Epithelial cell of esophagus (primary cell): ENCODE measurements at regions not wholly inside any gene's neighbourhood (a gene's known extent, or its start where the extent isn't known, plus 50 kb on each side); places are given as distances from the start of the nearest gene placed in this dataset.

ENCODE experiments used
- DNase-seq: peaks from one replicate; pipeline ENCODE4 v3.0.0; 2010; ENCODE audit warnings: low read depth
- H3K4me3 ChIP-seq: 2 replicates; pipeline ENCODE4 v1.5.1; 2011; ENCODE audit warnings: mild to moderate bottlenecking, low read length, control low read depth
- TF ChIP-seq, protein P1 (sequence below): IDR thresholded peaks from 2 replicates; pipeline ENCODE4 v1.5.1; 2011; ENCODE audit warnings: low read depth, mild to moderate bottlenecking, low read length, control low read depth, inconsistent platforms; ENCODE audit not compliant: insufficient read depth; ENCODE audit errors: missing control alignments

- H3K4me3 ChIP-seq: no peak overlapping the region
- TF ChIP-seq, protein P1, sequence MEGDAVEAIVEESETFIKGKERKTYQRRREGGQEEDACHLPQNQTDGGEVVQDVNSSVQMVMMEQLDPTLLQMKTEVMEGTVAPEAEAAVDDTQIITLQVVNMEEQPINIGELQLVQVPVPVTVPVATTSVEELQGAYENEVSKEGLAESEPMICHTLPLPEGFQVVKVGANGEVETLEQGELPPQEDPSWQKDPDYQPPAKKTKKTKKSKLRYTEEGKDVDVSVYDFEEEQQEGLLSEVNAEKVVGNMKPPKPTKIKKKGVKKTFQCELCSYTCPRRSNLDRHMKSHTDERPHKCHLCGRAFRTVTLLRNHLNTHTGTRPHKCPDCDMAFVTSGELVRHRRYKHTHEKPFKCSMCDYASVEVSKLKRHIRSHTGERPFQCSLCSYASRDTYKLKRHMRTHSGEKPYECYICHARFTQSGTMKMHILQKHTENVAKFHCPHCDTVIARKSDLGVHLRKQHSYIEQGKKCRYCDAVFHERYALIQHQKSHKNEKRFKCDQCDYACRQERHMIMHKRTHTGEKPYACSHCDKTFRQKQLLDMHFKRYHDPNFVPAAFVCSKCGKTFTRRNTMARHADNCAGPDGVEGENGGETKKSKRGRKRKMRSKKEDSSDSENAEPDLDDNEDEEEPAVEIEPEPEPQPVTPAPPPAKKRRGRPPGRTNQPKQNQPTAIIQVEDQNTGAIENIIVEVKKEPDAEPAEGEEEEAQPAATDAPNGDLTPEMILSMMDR: no peak
- DNase-seq: no peak
Observed at GRCh38 chr10:3290550-3290949, 118.0 kb upstream of the PITRM1 start.

DNA sequence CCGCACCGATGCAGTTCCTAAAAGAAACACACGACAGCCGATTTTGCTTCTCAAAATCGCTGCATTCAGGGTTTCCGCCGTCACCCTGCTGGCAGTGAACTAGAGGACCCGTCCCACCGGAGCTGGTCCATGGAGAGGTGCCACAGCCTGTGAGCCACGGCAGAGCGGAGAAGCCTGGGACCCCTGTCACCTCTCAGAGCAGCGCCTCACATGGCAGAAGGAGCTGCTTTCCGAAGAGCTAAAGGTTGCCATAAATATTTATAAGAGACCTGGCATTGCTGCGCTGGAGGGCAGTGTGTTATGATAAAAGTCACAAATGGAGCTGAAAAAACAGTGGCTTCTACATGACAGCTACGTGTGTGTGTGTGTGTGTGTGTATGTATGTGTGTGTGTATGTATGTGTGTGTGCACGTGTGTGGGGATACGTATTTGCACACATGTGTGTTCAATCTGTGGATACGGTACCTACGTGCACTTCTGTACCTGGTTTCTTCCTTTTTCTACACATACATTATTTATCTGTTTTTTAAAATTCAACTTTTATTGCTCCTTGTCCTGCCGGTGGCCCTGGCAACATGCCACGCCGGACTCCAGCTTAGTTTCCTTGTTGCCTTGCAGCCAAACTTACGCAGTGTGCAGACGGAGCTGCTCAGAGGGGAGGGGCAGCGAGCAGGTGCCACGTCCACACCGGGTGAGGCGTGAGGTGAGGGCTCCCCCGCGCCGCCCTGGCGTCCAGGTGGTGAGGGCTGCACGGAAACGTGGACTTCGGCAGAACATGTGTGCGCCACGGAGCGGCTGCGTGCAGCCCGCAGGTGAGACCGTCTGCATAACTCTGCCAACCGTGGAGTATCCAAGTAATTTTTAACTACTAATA, 115.2 kb upstream of the PITRM1 start:
- H3K4me3 ChIP-seq: no peak overlapping the region
- DNase-seq: no peak
- TF ChIP-seq, protein P1: no peak

DNA sequence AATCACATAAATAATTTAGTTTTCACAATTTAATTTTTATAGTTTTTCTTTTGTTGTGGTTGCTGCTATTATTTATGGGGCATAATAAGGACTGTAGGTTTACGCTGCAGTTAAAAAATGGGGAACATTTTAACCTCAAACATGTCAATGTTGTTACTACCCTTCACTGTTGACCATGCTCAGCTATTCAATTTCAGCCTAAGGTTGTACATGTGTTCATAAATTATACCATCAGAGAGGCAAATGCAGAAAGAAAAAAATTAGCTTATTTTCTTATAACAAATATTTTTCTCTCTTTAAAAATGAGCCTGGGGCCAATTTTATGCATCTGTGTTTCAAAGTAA, 110.1 kb upstream of the PITRM1 start:
- TF ChIP-seq, protein P1: no peak
- no peak for DNase-seq

GRCh38 chr10:3281941-3282673, 109.5 kb upstream of the PITRM1 start:
- DNase-seq: no peak
- TF ChIP-seq, protein P1: no peak
- H3K4me3 ChIP-seq: no peak overlapping the region

More for the DNA sequence above, 110.1 kb upstream of the PITRM1 start:
- no peak overlapping the region for H3K4me3 ChIP-seq

- no peak overlapping the region for H3K4me3 ChIP-seq
- TF ChIP-seq, protein P1: no peak
- no peak for DNase-seq
Observed at GRCh38 chr10:3278771-3279170, 106.2 kb upstream of the PITRM1 start.

DNA sequence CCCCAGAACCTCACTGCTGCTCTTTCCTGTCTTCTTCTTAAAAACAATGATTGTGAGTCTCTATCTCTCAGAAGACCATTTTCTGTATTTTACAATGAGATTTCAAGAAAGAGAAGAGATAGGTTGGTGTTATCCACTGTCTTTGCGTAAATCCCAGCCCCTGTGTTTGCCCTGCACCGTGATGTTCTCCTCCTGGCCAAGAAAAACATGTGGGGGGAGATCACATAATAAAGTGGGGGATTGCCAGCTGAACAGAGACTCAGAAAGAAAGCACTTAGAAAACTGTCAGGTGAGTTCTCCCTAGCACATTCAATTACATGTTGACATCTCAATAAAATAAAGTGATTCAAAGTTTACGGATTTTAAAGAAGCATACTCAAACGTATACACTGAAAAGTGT, 105.0 kb upstream of the PITRM1 start:
- H3K4me3 ChIP-seq: no peak overlapping the region
- TF ChIP-seq, protein P1: no peak
- no peak for DNase-seq

DNA sequence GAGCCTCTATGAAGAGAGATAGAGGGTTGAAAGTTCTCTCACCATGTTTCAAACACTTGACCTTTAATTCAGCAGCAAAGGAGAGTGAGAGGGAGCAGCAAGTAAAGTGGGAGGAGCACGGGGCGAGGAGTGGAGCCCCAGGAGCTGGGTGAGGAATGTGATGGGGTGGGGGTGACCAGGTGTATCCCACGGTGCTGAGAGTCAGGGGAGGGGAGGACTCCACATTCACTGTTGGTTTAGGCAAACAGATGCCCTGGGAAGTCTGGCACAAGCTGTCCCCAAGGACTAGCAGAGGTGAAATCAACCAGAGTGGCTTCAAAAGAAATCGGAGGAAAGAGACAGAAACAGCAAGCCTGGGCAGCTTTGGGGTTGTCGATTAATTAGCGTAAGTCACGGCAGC, 101.8 kb upstream of the PITRM1 start:
- DNase-seq: no peak
- TF ChIP-seq, protein P1: no peak
- H3K4me3 ChIP-seq: no peak overlapping the region
